Activated T-helper 17 cell treated with anti-CD3 and anti-CD28 coated beads, Interleukin-2, amount 50 U/mL, for 72 hours (primary cell): ENCODE measurements at regions not wholly inside any gene's neighbourhood (a gene's known extent, or its start where the extent isn't known, plus 50 kb on each side); places are given as distances from the start of the nearest gene placed in this dataset.

Experiments used
- ATAC-seq: fragments of 150-1000 bp; cut with Tn5 transposase; replicated peaks from 2 replicates; pipeline ENCODE4 v1.10.0; 2021; ENCODE audit warnings: mild to moderate bottlenecking, moderate library complexity
- H3K27ac Mint-ChIP-seq: one replicate; pipeline ENCODE4 v1.8.0; 2022; ENCODE audit warnings: mixed read lengths
- H3K27me3 Mint-ChIP-seq: one replicate; pipeline ENCODE4 v1.8.0; 2022; ENCODE audit warnings: mixed read lengths
- H3K36me3 Mint-ChIP-seq: one replicate; pipeline ENCODE4 v1.8.0; 2022; ENCODE audit warnings: low read depth, mild to moderate bottlenecking, mixed read lengths
- H3K4me1 Mint-ChIP-seq: one replicate; pipeline ENCODE4 v1.8.0; 2022; ENCODE audit warnings: mixed read lengths
- H3K4me3 Mint-ChIP-seq: one replicate; pipeline ENCODE4 v1.8.0; 2022; ENCODE audit warnings: mild to moderate bottlenecking, mixed read lengths
- H3K9me3 Mint-ChIP-seq: one replicate; pipeline ENCODE4 v1.8.0; 2022; ENCODE audit warnings: mixed read lengths

DNA sequence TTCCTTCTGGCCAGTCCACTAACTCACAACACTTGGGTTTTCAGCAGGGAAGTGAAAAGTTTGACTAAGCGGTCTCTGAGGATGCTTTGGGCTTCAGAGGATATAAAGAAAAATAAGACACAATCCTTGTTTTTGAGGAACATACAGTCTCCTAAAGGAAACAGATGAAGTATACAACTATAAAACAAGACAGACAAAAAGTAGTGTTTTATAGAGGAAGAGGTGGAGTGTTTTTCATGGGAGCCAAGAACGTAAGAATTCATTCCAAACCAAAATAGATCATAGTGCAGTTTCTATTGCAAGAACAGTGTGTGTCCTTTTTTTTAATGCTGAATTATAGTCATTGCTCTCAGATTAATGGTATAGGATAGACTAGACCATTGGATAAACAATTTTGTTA is 586.9 kb upstream of the BRINP1 start:
- H3K4me3 Mint-ChIP-seq: no peak overlapping the region
- H3K4me1 Mint-ChIP-seq: no peaks in the 10 kb centered on the region
- H3K36me3 Mint-ChIP-seq: no peaks in the 10 kb centered on the region
- H3K9me3 Mint-ChIP-seq: no peaks in the 10 kb centered on the region
- peaks cover 7% of the 10 kb centered on the region for H3K27me3 Mint-ChIP-seq
- no peak for ATAC-seq
- no peak overlapping the region for H3K27ac Mint-ChIP-seq

- no peak for ATAC-seq
- no peaks in the 10 kb centered on the region for H3K36me3 Mint-ChIP-seq
- H3K4me3 Mint-ChIP-seq: no peak overlapping the region
- no peaks in the 10 kb centered on the region for H3K9me3 Mint-ChIP-seq
- peaks cover 7% of the 10 kb centered on the region for H3K27me3 Mint-ChIP-seq
- H3K4me1 Mint-ChIP-seq: no peaks in the 10 kb centered on the region
- no peak overlapping the region for H3K27ac Mint-ChIP-seq
These were observed 586.0 kb upstream of the BRINP1 start for GRCh38 chr9:119955276-119955675.

GRCh38 chr9:119951591-119951990 is 582.4 kb upstream of the BRINP1 start:
- Mint-ChIP-seq H3K27ac (no peak overlapping the region), H3K4me3 (no peak overlapping the region), H3K36me3 (no peaks in the 10 kb centered on the region), H3K9me3 (peaks cover 3% of the 10 kb centered on the region), H3K4me1 (no peaks in the 10 kb centered on the region), H3K27me3 (peaks cover 4% of the 10 kb centered on the region)
- no peak for ATAC-seq

DNA sequence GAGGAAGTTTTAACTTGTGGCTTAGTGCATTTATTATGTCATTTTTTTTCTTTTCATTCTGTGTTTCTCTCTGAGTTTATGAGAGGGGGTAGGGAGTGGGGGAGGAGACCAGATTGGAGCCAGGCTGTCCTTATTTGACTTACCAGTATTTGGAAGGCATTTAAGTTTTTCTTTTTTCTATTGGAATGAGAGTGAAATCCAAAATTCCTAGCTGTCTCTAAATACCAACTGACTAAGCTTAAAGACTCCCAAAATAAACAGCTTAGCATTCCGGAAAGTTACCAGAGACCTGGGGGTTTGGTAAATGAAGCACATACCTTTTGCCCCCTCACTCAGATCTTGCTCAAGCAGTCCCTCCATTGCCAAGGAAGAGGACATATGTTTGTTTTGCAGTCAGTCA is 581.9 kb upstream of the BRINP1 start:
- Mint-ChIP-seq H3K4me3 (no peak overlapping the region), H3K4me1 (no peaks in the 10 kb centered on the region), H3K9me3 (peaks cover 3% of the 10 kb centered on the region), H3K36me3 (no peaks in the 10 kb centered on the region), H3K27me3 (peaks cover 4% of the 10 kb centered on the region), H3K27ac (no peak overlapping the region)
- no peak for ATAC-seq

DNA sequence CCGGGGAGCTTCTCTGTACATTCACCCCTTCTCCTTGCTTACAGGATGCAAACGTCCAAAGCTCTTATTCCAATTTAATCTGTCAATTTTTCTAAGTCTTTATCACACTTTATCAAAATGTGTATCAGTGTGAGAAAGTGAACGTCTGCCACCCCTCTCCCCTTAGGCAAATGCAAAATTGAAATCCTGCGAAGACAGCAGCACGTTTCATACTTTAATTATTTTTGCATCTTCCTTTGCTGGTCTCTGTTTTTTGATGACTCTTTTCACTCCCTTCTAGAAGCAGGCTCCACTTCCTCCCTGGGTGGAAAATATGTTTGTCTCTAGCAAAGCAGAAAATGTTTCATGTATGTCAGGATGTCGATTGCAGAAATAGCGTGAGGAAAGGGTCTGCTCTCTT is 576.5 kb upstream of the BRINP1 start:
- H3K4me1 Mint-ChIP-seq: no peaks in the 10 kb centered on the region
- no peak for ATAC-seq
- no peaks in the 10 kb centered on the region for H3K27me3 Mint-ChIP-seq
- peaks cover 3% of the 10 kb centered on the region for H3K9me3 Mint-ChIP-seq
- H3K36me3 Mint-ChIP-seq: no peaks in the 10 kb centered on the region
- H3K27ac Mint-ChIP-seq: no peak overlapping the region
- no peak overlapping the region for H3K4me3 Mint-ChIP-seq

DNA sequence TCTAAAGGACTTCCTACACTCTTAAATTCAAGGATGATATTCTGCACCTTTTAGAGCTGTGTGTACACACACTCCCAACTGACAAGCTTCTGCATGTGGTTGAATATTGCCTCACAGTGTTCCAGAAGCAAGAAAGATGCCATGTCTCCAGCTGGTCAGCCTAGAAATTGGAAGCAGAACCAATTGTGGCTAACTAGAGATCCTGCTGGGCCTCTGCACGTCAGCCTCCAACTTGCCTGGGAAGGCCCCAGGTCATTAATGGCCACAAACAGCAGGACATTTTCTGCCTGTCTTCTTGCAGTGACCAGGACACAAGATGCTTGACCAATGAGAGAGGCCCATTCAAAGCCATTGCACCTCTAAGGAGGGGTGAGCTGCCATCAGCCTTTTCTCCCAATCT is 571.9 kb upstream of the BRINP1 start:
- no peak overlapping the region for H3K27ac Mint-ChIP-seq
- no peak overlapping the region for H3K4me3 Mint-ChIP-seq
- no peaks in the 10 kb centered on the region for H3K27me3 Mint-ChIP-seq
- no peaks in the 10 kb centered on the region for H3K4me1 Mint-ChIP-seq
- no peaks in the 10 kb centered on the region for H3K36me3 Mint-ChIP-seq
- no peak for ATAC-seq
- H3K9me3 Mint-ChIP-seq: no peaks in the 10 kb centered on the region

DNA sequence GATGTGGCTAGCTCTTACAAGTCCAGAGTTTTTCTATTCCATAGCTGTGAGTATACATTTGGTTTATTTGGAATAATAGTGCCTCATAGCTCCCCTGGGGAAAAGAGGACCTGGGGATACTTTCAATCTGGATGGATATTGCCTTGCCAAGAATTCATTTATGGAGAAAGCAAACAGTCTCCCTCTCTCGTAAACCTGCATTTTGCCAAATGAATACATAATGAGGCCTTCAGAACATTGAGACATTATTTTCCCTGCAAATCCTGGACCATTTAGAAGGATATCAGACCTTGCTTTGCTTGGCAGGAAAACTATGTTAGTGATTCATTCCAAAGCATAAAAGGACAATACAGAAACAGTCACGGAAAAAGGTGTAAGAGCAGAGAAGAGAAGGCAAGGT is 569.6 kb upstream of the BRINP1 start:
- Mint-ChIP-seq H3K36me3 (no peaks in the 10 kb centered on the region), H3K27me3 (no peaks in the 10 kb centered on the region), H3K27ac (no peak overlapping the region), H3K4me3 (no peak overlapping the region), H3K4me1 (no peaks in the 10 kb centered on the region), H3K9me3 (no peaks in the 10 kb centered on the region)
- no peak for ATAC-seq

DNA sequence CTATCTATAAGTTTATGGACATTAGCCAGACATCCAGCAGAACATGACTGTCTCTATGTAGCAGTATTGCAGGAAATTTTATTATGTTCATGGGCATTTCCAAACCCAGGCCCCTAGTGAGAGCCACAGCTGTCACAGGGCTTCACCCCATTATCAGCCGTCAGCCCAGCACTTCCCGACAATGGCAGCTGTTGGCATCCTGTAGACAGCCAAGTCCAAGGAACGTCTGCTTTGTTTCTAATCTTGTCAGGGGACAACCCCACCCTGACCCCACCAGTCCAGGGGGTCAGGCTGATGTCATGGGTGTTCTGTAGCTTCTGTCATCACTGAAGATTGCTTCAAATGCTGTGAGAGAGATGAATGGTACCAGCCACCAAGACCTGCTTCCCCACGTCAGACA is 565.3 kb upstream of the BRINP1 start:
- peaks cover 3% of the 10 kb centered on the region for H3K27me3 Mint-ChIP-seq
- no peak overlapping the region for H3K27ac Mint-ChIP-seq
- H3K4me3 Mint-ChIP-seq: no peak overlapping the region
- H3K36me3 Mint-ChIP-seq: no peaks in the 10 kb centered on the region
- no peak for ATAC-seq
- no peaks in the 10 kb centered on the region for H3K9me3 Mint-ChIP-seq
- H3K4me1 Mint-ChIP-seq: no peaks in the 10 kb centered on the region

DNA sequence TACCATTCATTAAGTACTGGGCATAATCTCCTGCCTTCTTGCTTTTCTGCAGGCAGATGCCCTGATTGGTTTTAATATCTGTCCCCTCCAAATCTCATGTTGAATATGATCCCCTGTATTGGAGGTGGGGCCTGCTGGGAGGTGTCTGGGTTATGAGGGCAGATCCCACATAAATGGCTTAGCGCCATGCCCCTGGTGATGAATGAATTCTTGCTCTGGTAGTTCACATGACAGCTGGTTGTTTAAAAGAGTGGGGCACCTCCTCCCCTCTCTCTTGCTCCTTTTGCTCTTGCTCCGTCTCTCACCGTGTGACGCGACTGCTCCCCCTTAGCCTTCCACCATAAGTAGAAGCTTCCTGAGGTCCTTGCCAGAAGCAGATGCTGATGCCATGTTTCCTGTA is 564.0 kb upstream of the BRINP1 start:
- no peak for ATAC-seq
- no peak overlapping the region for H3K27ac Mint-ChIP-seq
- H3K9me3 Mint-ChIP-seq: no peaks in the 10 kb centered on the region
- no peaks in the 10 kb centered on the region for H3K4me1 Mint-ChIP-seq
- no peaks in the 10 kb centered on the region for H3K36me3 Mint-ChIP-seq
- H3K4me3 Mint-ChIP-seq: no peak overlapping the region
- peaks cover 3% of the 10 kb centered on the region for H3K27me3 Mint-ChIP-seq

DNA sequence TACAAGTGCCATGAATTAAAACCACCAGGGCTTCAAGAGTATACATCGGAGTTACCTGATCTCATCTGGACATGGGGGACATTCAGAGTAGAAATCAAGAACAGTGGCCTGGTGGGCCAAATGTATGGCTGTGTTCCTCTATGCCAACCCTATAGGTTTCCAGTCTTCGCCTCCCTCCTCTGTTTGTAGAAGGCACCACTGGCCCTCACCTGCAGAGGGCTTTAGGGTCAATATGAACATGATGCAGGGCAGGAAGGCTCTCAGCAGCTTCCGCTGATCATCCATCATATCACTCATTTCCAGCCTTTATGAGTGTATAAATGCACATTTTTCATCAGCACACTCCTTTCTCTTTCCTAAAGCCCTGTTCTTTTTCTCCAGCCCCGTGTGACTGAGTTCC is 555.5 kb upstream of the BRINP1 start:
- Mint-ChIP-seq H3K36me3 (no peaks in the 10 kb centered on the region), H3K27me3 (peaks cover 4% of the 10 kb centered on the region), H3K27ac (no peak overlapping the region), H3K4me1 (no peaks in the 10 kb centered on the region), H3K4me3 (no peak overlapping the region), H3K9me3 (peaks cover 12% of the 10 kb centered on the region)
- ATAC-seq: no peak

GRCh38 chr9:119917175-119917574 is 547.9 kb upstream of the BRINP1 start:
- no peak overlapping the region for H3K27ac Mint-ChIP-seq
- no peak for ATAC-seq
- peaks cover 14% of the 10 kb centered on the region for H3K9me3 Mint-ChIP-seq
- H3K4me3 Mint-ChIP-seq: no peak overlapping the region
- no peaks in the 10 kb centered on the region for H3K4me1 Mint-ChIP-seq
- no peaks in the 10 kb centered on the region for H3K36me3 Mint-ChIP-seq
- no peaks in the 10 kb centered on the region for H3K27me3 Mint-ChIP-seq

GRCh38 chr9:119907056-119907455 is 537.8 kb upstream of the BRINP1 start:
- peaks cover 19% of the 10 kb centered on the region for H3K9me3 Mint-ChIP-seq

GRCh38 chr9:119905724-119906123 is 536.5 kb upstream of the BRINP1 start:
- no peak overlapping the region for H3K4me3 Mint-ChIP-seq
- H3K27ac Mint-ChIP-seq: no peak overlapping the region
- no peaks in the 10 kb centered on the region for H3K36me3 Mint-ChIP-seq
- H3K27me3 Mint-ChIP-seq: peaks cover 4% of the 10 kb centered on the region
- no peak for ATAC-seq
- H3K9me3 Mint-ChIP-seq: peaks cover 19% of the 10 kb centered on the region
- H3K4me1 Mint-ChIP-seq: no peaks in the 10 kb centered on the region

More at GRCh38 chr9:119907056-119907455, 537.8 kb upstream of the BRINP1 start:
- H3K27ac Mint-ChIP-seq: no peak overlapping the region
- no peak for ATAC-seq
- H3K4me3 Mint-ChIP-seq: no peak overlapping the region
- H3K27me3 Mint-ChIP-seq: peaks cover 4% of the 10 kb centered on the region
- H3K4me1 Mint-ChIP-seq: no peaks in the 10 kb centered on the region
- no peaks in the 10 kb centered on the region for H3K36me3 Mint-ChIP-seq

- H3K4me3 Mint-ChIP-seq: no peak overlapping the region
- no peak overlapping the region for H3K27ac Mint-ChIP-seq
- H3K36me3 Mint-ChIP-seq: no peaks in the 10 kb centered on the region
- H3K9me3 Mint-ChIP-seq: peaks cover 15% of the 10 kb centered on the region
- ATAC-seq: no peak
- H3K4me1 Mint-ChIP-seq: no peaks in the 10 kb centered on the region
- H3K27me3 Mint-ChIP-seq: peaks cover 4% of the 10 kb centered on the region
These were observed 534.6 kb upstream of the BRINP1 start for GRCh38 chr9:119903851-119904250.

DNA sequence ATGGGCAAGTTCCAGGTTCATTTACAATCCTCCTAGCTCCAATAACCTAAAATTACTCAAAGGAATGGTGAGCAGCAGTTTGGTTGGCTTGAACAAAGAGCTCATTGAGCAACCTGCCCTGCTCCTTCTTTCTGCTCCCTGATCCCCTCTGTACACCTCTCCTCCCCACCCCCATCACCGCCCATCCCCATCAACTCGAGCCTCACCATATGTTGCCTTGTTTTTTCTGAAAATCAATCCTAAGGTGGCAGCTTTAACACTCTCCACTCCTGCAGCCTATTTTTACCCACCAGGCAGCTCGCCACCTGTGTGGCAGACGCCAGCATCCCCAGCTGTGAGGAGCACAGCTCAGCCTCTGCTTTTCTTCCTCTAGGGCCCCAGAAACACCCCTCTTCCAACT is 533.4 kb upstream of the BRINP1 start:
- H3K36me3 Mint-ChIP-seq: no peaks in the 10 kb centered on the region
- ATAC-seq: no peak
- H3K4me1 Mint-ChIP-seq: no peaks in the 10 kb centered on the region
- H3K4me3 Mint-ChIP-seq: no peak overlapping the region
- peaks cover 10% of the 10 kb centered on the region for H3K9me3 Mint-ChIP-seq
- H3K27me3 Mint-ChIP-seq: peaks cover 4% of the 10 kb centered on the region
- H3K27ac Mint-ChIP-seq: no peak overlapping the region

- peaks cover 12% of the 10 kb centered on the region for H3K9me3 Mint-ChIP-seq
- H3K36me3 Mint-ChIP-seq: no peaks in the 10 kb centered on the region
- ATAC-seq: no peak
- H3K4me1 Mint-ChIP-seq: no peaks in the 10 kb centered on the region
- no peak overlapping the region for H3K4me3 Mint-ChIP-seq
- peaks cover 7% of the 10 kb centered on the region for H3K27me3 Mint-ChIP-seq
- no peak overlapping the region for H3K27ac Mint-ChIP-seq
These were observed 529.1 kb upstream of the BRINP1 start for GRCh38 chr9:119898316-119898715.
